ENCODE measurements at regions not wholly inside any gene's neighbourhood (a gene's known extent, or its start where the extent isn't known, plus 50 kb on each side); places are given as distances from the start of the nearest gene placed in this dataset.

- no peak overlapping the region for H3K4me3 ChIP-seq
- no peaks in the 10 kb centered on the region for H3K4me1 ChIP-seq (ENCODE audit: low read depth)
- DNase-seq (ENCODE audit: low read depth in 1 of 2, low spot score in 1 of 2): no peak
- H3K27ac ChIP-seq: no peak overlapping the region
- H3K9me3 ChIP-seq (ENCODE audit: low read depth): no peaks in the 10 kb centered on the region
- H3K36me3 ChIP-seq: no peaks in the 10 kb centered on the region
- no peak for TF ChIP-seq CTCF (IDR thresholded peaks at IDR 0.05; ENCODE audit: low read depth, low read length)
- H3K27me3 ChIP-seq: no peaks in the 10 kb centered on the region
Measured at GRCh38 chr9:7622481-7622880, 177.1 kb downstream of the DMAC1 start.

- DNase-seq (ENCODE audit: low read depth in 1 of 2, low spot score in 1 of 2): no peak
- Histone ChIP-seq H3K4me1 (ENCODE audit: low read depth) (no peaks in the 10 kb centered on the region), H3K36me3 (no peaks in the 10 kb centered on the region), H3K27ac (no peak overlapping the region), H3K27me3 (no peaks in the 10 kb centered on the region), H3K9me3 (ENCODE audit: low read depth) (no peaks in the 10 kb centered on the region), H3K4me3 (no peak overlapping the region)
- TF ChIP-seq CTCF (IDR thresholded peaks at IDR 0.05; ENCODE audit: low read depth, low read length): no peak
Measured at GRCh38 chr9:7615344-7615743, 184.2 kb downstream of the DMAC1 start.

GRCh38 chr9:7613931-7614330 lies 185.6 kb downstream of the DMAC1 start:
- H3K9me3 ChIP-seq (ENCODE audit: low read depth): no peaks in the 10 kb centered on the region
- no peak for DNase-seq (ENCODE audit: low read depth in 1 of 2, low spot score in 1 of 2)
- H3K27ac ChIP-seq: no peak overlapping the region
- H3K4me1 ChIP-seq (ENCODE audit: low read depth): no peaks in the 10 kb centered on the region
- H3K36me3 ChIP-seq: no peaks in the 10 kb centered on the region
- no peak for TF ChIP-seq CTCF (IDR thresholded peaks at IDR 0.05; ENCODE audit: low read depth, low read length)
- no peak overlapping the region for H3K4me3 ChIP-seq
- no peaks in the 10 kb centered on the region for H3K27me3 ChIP-seq

GRCh38 chr9:7608261-7608660 lies 191.3 kb downstream of the DMAC1 start:
- H3K27me3 ChIP-seq: no peaks in the 10 kb centered on the region
- no peaks in the 10 kb centered on the region for H3K9me3 ChIP-seq (ENCODE audit: low read depth)
- no peak overlapping the region for H3K27ac ChIP-seq
- H3K4me1 ChIP-seq (ENCODE audit: low read depth): no peaks in the 10 kb centered on the region
- no peaks in the 10 kb centered on the region for H3K36me3 ChIP-seq
- no peak overlapping the region for H3K4me3 ChIP-seq
- TF ChIP-seq CTCF (IDR thresholded peaks at IDR 0.05; ENCODE audit: low read depth, low read length): no peak
- DNase-seq (ENCODE audit: low read depth in 1 of 2, low spot score in 1 of 2): no peak

GRCh38 chr9:7607421-7607820 lies 192.2 kb downstream of the DMAC1 start:
- Histone ChIP-seq H3K4me1 (ENCODE audit: low read depth) (no peaks in the 10 kb centered on the region), H3K27ac (no peak overlapping the region)
- no peak for TF ChIP-seq CTCF (IDR thresholded peaks at IDR 0.05; ENCODE audit: low read depth, low read length)

GRCh38 chr9:7606591-7606990 lies 193.0 kb downstream of the DMAC1 start:
- Histone ChIP-seq H3K27ac (no peak overlapping the region), H3K9me3 (ENCODE audit: low read depth) (no peaks in the 10 kb centered on the region), H3K4me1 (ENCODE audit: low read depth) (no peaks in the 10 kb centered on the region), H3K4me3 (no peak overlapping the region), H3K27me3 (no peaks in the 10 kb centered on the region), H3K36me3 (no peaks in the 10 kb centered on the region)
- DNase-seq (ENCODE audit: low read depth in 1 of 2, low spot score in 1 of 2): no peak
- no peak for TF ChIP-seq CTCF (IDR thresholded peaks at IDR 0.05; ENCODE audit: low read depth, low read length)

More at GRCh38 chr9:7607421-7607820, 192.2 kb downstream of the DMAC1 start:
- Histone ChIP-seq H3K36me3 (no peaks in the 10 kb centered on the region), H3K4me3 (no peak overlapping the region), H3K9me3 (ENCODE audit: low read depth) (no peaks in the 10 kb centered on the region), H3K27me3 (no peaks in the 10 kb centered on the region)
- no peak for DNase-seq (ENCODE audit: low read depth in 1 of 2, low spot score in 1 of 2)
